Stimulated activated CD8-positive, alpha-beta memory T cell treated with anti-CD3 and anti-CD28 coated beads, Interleukin-12 subunit alpha, Interleukin-12 subunit beta, amount 100 ng/mL, for 24 hours (primary cell): ENCODE measurements at regions not wholly inside any gene's neighbourhood (a gene's known extent, or its start where the extent isn't known, plus 50 kb on each side); places are given as distances from the start of the nearest gene placed in this dataset.
"Not testable (repeated sequence)": the region's sequence is repeated elsewhere in the genome, so short reads cannot be mapped to it uniquely, and the experiment has no call there.

ENCODE experiments used
- DNase-seq: peaks from one replicate; pipeline ENCODE4 v3.0.0-alpha.2; 2020; ENCODE audit errors: extremely low read depth

- no peak for DNase-seq
Measured at GRCh38 chr20:52049001-52049731, 142.4 kb downstream of the ZFP64 start.

GRCh38 chr20:52047811-52048764 is 143.5 kb downstream of the ZFP64 start:
- peak; percentile 8 for DNase-seq

DNA sequence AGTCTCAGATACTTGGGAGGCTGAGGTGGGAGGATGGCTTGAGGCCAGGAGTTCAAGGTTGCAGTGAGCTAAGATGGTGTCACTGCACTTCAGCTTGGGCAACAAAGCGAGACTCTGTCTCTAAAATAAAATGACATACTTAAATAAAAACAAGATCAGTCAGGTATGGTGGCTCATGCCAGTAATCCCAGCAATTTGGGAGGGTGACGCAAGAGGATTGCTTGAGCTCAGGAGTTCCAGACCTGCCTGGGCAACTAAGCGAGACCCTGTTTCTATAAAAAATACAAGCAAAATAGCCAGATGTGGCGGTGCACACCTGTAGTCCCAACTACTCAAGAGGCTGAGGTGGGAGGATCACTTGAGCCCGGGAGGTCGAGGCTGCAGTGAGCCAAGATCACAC is 149.6 kb downstream of the ZFP64 start:
- DNase-seq = no peak

GRCh38 chr20:52039790-52040189 is 151.8 kb downstream of the ZFP64 start:
- DNase-seq = no peak

DNA sequence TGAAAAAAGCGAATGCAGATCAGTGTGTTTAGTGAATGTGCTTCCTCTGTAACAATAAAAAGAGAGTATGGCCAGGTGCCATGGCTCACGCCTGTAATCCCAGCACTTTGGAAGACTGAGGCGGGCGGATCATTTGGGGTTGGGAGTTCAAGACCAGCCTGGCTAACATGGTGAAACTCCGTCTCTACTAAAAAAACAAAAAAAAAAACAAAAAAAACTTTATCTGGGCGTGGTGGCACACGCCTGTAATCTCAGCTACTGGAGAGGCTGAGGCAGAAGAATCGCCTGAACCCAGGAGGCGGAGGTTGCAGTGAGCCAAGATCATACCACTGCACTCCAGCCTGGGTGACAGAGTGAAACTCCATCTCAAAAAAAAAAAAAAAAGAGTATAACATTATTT is 152.9 kb downstream of the ZFP64 start:
- not testable (repeated sequence) for DNase-seq

GRCh38 chr20:52037370-52037769 is 154.2 kb downstream of the ZFP64 start:
- no peak for DNase-seq

DNA sequence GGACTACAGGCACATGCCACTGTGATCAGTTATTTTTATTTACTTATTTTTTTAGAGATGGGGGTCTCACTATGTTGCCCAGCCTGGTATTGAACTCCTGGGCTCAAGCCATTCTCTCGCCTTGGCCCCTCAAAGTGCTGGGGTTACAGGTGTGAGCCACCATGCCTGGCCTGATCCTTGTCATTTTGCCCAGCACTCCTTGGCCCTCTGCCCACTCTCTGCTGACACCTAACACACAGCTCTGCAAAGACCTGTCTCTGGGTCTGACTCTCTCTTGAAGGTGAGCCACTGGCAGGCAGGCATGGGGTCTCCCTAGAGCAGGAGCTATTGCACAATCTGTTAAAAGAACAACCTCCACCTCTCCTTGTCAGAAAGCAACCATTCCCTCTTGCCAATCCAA is 155.6 kb downstream of the ZFP64 start:
- no peak for DNase-seq

DNA sequence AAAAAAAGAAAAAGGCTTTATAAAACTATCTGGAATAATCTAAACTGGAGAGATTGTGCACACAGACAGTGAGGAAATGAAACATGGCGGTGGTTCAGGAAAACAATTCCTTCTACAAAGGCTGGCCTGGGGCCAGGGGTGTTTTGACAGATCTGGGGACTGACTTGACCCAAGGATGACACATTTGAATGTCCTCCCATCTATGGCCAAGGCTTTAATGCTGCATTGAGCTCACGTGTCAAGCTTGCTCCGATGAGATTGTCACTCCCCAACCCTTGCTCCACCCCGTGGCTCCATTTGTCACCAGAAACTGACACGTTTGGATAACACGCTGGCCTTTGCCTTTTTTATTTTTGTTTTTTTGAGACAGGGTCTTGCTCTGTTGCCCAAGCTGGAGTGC is 156.1 kb downstream of the ZFP64 start:
- DNase-seq = no peak

- DNase-seq = no peak
Measured at GRCh38 chr20:52034581-52034980, 157.0 kb downstream of the ZFP64 start.

DNA sequence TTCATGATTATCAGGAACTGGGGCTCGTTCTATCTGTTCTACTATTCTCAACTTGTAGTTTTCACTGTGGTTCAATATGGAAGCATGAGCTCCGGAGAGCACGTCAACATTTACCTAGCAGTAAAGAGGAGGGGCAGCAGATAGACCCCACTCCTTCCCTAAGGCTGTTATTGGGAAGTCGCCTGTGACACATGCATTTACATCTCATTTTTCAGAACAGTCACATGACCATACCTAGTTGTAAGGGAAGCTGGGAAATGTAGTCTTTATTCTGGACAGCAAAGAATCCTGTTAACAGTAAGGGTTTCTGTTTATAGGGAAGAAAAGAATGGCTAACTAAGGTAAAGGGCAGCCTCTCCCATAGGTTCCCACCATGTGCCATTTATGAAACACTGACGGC is 158.3 kb downstream of the ZFP64 start:
- DNase-seq = no peak

- not testable (repeated sequence) for DNase-seq
Measured at GRCh38 chr20:52032304-52032683, 159.3 kb downstream of the ZFP64 start.

- DNase-seq = no peak
Measured at GRCh38 chr20:52031563-52032303, 159.8 kb downstream of the ZFP64 start.

GRCh38 chr20:52031206-52031562 is 160.4 kb downstream of the ZFP64 start:
- DNase-seq = no peak

DNA sequence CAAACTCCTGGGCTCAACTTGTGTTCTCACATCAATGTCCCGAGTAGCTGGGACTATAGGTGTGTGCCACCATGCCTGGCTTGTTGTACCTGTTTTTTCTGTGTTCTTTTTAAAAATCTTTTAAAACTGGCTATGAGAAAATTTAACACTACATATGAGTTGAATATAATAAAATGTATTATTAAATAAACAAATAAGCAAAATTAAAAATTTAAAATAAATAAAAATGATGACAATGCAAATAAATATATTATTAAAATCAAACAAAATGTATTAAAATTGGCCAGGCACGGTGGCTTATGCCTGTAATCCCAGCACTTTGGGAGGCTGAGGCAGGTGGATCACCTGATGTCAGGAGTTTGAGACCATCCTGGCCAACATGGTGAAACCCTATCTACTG is 162.4 kb downstream of the ZFP64 start:
- not testable (repeated sequence) for DNase-seq

DNA sequence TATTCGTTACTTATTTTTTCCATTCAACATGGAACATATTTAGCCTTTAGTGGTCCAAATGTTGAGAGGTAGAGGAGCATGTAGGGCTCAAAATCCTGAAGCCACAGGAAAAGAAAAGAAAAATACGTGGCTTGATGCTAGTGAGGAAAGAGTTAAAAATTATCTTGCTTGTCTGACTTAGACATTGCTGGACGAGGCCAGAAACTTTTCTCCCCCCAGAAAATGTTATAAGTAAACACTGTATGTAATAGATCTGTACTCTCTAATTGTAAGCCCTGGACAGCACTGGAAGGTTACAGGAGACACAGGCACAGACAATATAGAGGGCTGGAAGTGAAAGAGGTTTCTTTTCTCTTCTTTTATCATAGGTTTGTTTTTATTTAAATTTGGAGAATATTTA is 165.6 kb downstream of the ZFP64 start:
- no peak for DNase-seq

- no peak for DNase-seq
Measured at GRCh38 chr20:52019313-52019712, 172.3 kb downstream of the ZFP64 start.

DNA sequence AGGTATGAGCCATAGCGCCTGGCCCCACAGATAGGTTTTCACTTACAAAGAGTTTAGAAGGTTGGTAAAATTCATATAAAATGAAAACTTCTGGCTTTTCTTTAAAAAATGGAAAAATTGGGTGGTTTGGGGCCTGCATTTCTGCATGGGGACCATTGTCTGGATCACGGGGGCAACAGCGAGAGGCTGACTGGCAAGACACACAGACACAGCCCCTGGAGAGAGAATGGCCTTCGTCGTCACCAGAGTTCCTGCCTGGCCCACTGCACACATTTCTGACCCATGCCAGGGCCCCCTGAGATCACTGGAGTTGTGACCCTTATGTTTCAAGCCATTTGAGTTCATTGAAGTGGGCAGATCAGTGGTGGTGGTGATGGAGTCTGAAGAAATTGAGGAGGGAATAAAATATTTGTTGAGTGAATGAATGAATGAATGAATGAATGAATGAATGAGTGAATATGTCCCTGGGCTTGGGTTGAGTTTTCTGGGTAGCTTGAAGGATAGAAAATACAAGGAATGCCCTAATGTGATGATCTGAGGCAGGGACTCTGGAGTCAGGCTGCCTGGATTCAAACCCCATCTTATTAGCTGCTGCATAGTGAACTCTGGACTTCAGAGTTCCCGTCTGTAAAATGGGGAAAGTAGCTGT is 173.8 kb downstream of the ZFP64 start:
- no peak for DNase-seq

DNA sequence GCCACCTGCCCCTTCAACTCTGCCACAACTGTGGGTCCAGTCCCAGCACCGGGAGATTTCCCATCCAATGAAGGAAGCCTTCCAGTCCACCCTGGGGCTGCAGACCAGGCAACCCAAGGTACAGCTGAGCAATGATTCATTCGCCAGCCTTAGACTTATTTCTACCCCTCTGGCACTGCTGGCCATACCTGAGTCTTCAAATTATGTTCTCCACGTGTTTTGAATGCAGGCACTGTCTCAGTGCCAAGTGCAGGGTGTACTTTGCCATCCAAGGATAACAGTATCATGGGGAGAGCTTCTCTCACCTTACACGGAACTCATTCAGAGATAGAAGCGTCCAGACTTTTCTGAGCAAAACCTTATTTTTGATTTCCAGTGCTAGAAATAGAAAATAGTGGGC is 175.6 kb downstream of the ZFP64 start:
- no peak for DNase-seq

- DNase-seq = no peak
Measured at GRCh38 chr20:52015155-52015554, 176.4 kb downstream of the ZFP64 start.

DNA sequence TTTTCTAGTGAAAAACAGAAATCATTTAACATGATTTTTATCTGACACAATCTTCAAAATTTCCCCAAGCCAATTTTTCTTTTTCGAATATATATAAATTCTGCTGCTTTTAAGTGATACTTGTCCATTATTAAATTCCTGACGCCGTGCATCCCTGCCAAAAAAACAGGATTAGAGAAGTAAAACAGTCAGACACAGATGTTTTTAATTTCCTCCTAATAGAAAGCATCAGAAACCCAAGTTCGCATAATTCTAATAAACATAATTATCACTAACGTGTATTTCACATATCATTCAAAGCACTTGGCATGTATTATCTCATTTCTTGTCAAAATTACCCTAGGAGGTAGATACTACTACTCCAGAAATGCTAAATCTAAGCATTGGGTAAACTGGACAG is 179.5 kb downstream of the ZFP64 start:
- DNase-seq = no peak

GRCh38 chr20:52011093-52011492 is 180.5 kb downstream of the ZFP64 start:
- no peak for DNase-seq

GRCh38 chr20:52010541-52010940 is 181.0 kb downstream of the ZFP64 start:
- no peak for DNase-seq
